BLaER1 treated with 17β-estradiol and CSF1 and Interleukin-3, amounts not matched to agents 10 nM and 100 nM (cell line): ENCODE measurements at regions not wholly inside any gene's neighbourhood (a gene's known extent, or its start where the extent isn't known, plus 50 kb on each side); places are given as distances from the start of the nearest gene placed in this dataset.
A peak's percentile ranks its signal among the peaks of the same experiment; 100 is the strongest.
"Not testable (repeated sequence)": the region's sequence is repeated elsewhere in the genome, so short reads cannot be mapped to it uniquely, and the experiment has no call there.

Source experiments
- H3K27ac ChIP-seq, 11 experiments: shearing (Covaris generic); formaldehyde crosslinking; 2 replicates each; pipeline ENCODE4 v1.8.1; 2022
- H3K27me3 ChIP-seq, 11 experiments: shearing (Covaris generic); formaldehyde crosslinking; 2 replicates each; pipeline ENCODE4 v1.8.1; 2022
- H3K36me3 ChIP-seq, 11 experiments: shearing (Covaris generic); formaldehyde crosslinking; 2 replicates each; pipeline ENCODE4 v1.8.1; 2022
- H3K4me1 ChIP-seq, 10 experiments: shearing (Covaris generic); formaldehyde crosslinking; 2 replicates each; pipeline ENCODE4 v1.8.1; 2022
- H3K4me2 ChIP-seq, 11 experiments: shearing (Covaris generic); formaldehyde crosslinking; 2 replicates each; pipeline ENCODE4 v1.8.1; 2022
- H3K4me3 ChIP-seq, 10 experiments: shearing (Covaris generic); formaldehyde crosslinking; 2 replicates each; pipeline ENCODE4 v1.8.1; 2022
- H3K9ac ChIP-seq, 11 experiments: shearing (Covaris generic); formaldehyde crosslinking; 2 replicates each; pipeline ENCODE4 v1.8.1; 2022
- H3K9me3 ChIP-seq, 11 experiments: shearing (Covaris generic); formaldehyde crosslinking; replicated peaks in 1 of 11; 2 replicates each; pipeline ENCODE4 v1.8.1; 2022
- H4K20me1 ChIP-seq, 11 experiments: shearing (Covaris generic); formaldehyde crosslinking; 2 replicates each; pipeline ENCODE4 v1.8.1; 2022
- Cebpa-rat ChIP-seq, 11 experiments: shearing (Covaris generic); IDR thresholded peaks; 2 replicates each; pipeline ENCODE4 v1.8.1; 2022

DNA sequence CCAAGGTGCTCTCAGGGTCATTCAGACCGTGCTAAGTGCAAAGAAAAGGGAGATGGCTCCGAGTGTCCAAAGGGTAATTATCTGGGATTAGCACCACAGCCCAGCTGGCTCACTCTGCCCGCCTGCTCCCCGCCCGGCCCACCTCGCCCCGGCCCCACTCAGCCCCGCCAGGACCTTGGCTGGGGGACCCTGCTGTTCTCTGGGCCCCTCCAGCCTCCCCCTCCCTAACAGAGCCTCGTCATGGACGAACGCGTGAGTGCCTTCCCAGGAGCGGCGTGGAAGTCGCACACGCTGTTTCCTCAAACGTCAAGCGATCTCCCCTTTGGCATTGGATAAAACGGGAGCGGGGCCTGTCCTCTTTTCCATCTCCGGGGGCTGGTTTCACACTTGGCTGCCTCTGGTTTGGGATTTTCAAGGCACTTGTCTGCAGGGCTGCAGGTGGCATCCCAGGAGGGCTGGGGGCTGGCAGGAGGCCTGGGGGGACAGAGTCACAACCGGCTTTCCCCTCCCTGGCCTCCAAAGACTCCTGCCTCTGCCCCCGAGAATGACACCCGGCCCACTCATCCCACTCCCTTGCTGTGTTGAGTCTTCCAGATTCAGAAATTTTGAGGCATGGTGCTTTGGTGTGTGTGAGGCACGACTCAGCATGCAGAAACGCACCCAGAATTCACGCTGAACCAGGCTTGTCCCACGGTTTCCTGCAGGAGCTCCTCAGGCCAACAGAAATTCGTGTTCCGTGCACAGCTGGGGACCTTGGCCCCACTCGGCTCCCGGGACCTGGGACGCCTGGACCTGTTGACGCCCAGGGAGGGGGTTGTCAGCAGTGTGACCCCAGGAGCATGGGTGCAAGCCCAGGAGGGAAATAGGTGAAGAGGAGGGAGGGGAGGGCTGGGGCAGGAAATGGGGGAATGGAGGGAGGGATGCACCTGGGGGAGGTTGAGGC lies 110.0 kb downstream of the PDGFA start:
- no peaks in the 10 kb centered on the region for H3K36me3 ChIP-seq
- peak overlapping the region; percentile 22 to 96 (median 87); a peak in 21 of 22 replicates for H3K4me2 ChIP-seq
- TF ChIP-seq Cebpa-rat (IDR thresholded peaks at IDR 0.05): no peak
- 0 out of 22 replicates have a peak overlapping the region, but pooled peaks of 2 of the 11 experiments have one; percentile 14 to 30 for H3K27ac ChIP-seq
- H3K9ac ChIP-seq: peak overlapping the region in 4 of 11 experiments; percentile 12 to 50 (median 32); a peak in 5 of 22 replicates
- H3K4me3 ChIP-seq: no peak overlapping the region; a peak in 2 of 20 replicates
- H4K20me1 ChIP-seq: peaks cover 0 to 11% (median 0%) of the 10 kb centered on the region in 11 experiments; a peak in 4 of 22 replicates
- peaks cover 38 to 84% (median 78%) of the 10 kb centered on the region in 10 experiments for H3K4me1 ChIP-seq
- H3K27me3 ChIP-seq: peaks cover 0 to 43% (median 0%) of the 10 kb centered on the region in 11 experiments; a peak in 9 of 22 replicates
- no peaks in the 10 kb centered on the region for H3K9me3 ChIP-seq

GRCh38 chr7:410395-410910 lies 109.2 kb downstream of the PDGFA start:
- no peak overlapping the region for H3K27ac ChIP-seq
- H3K9ac ChIP-seq: no peak overlapping the region
- peaks cover 0 to 11% (median 0%) of the 10 kb centered on the region in 11 experiments; a peak in 4 of 22 replicates for H4K20me1 ChIP-seq
- H3K27me3 ChIP-seq: peaks cover 0 to 36% (median 0%) of the 10 kb centered on the region in 11 experiments; a peak in 9 of 22 replicates
- H3K4me2 ChIP-seq: peak overlapping the region in 9 of 11 experiments; percentile 39 to 96 (median 88); a peak in 17 of 22 replicates
- H3K36me3 ChIP-seq: no peaks in the 10 kb centered on the region
- no peak for TF ChIP-seq Cebpa-rat (IDR thresholded peaks at IDR 0.05)
- no peaks in the 10 kb centered on the region for H3K9me3 ChIP-seq
- peaks cover 33 to 80% (median 70%) of the 10 kb centered on the region in 10 experiments for H3K4me1 ChIP-seq
- H3K4me3 ChIP-seq: no peak overlapping the region

DNA sequence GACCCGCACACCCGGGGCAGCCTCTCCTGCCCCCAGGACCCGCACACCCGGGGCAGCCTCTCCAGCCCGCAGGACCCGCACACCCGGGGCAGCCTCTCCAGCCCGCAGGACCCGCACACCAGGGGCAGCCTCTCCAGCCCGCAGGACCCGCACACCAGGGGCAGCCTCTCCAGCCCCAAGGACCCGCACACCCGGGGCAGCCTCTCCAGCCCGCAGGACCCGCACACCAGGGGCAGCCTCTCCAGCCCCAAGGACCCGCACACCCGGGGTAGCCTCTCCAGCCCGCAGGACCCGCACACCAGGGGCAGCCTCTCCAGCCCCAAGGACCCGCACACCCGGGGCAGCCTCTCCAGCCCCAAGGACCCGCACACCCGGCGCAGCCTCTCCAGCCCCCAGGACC lies 108.5 kb downstream of the PDGFA start:
- peaks cover 0 to 11% (median 0%) of the 10 kb centered on the region in 11 experiments; a peak in 4 of 22 replicates for H4K20me1 ChIP-seq
- not testable (repeated sequence) for H3K9me3 ChIP-seq, H3K27ac ChIP-seq, H3K9ac ChIP-seq, H3K36me3 ChIP-seq, H3K4me3 ChIP-seq
- H3K4me2 ChIP-seq: peak overlapping the region in 2 of 11 experiments; percentile 93 to 94; a peak in 2 of 22 replicates
- peaks cover 0 to 36% (median 0%) of the 10 kb centered on the region in 11 experiments; a peak in 9 of 22 replicates for H3K27me3 ChIP-seq
- peaks cover 26 to 73% (median 63%) of the 10 kb centered on the region in 10 experiments for H3K4me1 ChIP-seq

- H3K4me3 ChIP-seq: no peak overlapping the region
- H3K4me1 ChIP-seq: peaks cover 22 to 66% (median 56%) of the 10 kb centered on the region in 10 experiments
- H3K27me3 ChIP-seq: peaks cover 0 to 36% (median 0%) of the 10 kb centered on the region in 11 experiments; a peak in 9 of 22 replicates
- peak overlapping the region; percentile 3 to 86 (median 75); a peak in 21 of 22 replicates for H3K4me2 ChIP-seq
- H3K9me3 ChIP-seq: peaks cover under 1 to 10% (median 4%) of the 10 kb centered on the region in 11 experiments; a peak in 20 of 22 replicates
- peak overlapping the region in 1 of 11 experiments; percentile 39; a peak in 1 of 22 replicates for H3K9ac ChIP-seq
- H3K27ac ChIP-seq: peak overlapping the region in 3 of 11 experiments; percentile 31 to 57 (median 35); a peak in 2 of 22 replicates
- no peak for TF ChIP-seq Cebpa-rat (IDR thresholded peaks at IDR 0.05)
- no peaks in the 10 kb centered on the region for H3K36me3 ChIP-seq
- H4K20me1 ChIP-seq: peaks cover 0 to 11% (median 0%) of the 10 kb centered on the region in 11 experiments; a peak in 4 of 22 replicates
Measured at GRCh38 chr7:411677-412312, 107.9 kb downstream of the PDGFA start.

- peak overlapping the region in 3 of 11 experiments; percentile 31 to 57 (median 35); a peak in 3 of 22 replicates for H3K27ac ChIP-seq
- no peak for TF ChIP-seq Cebpa-rat (IDR thresholded peaks at IDR 0.05)
- peaks cover 19 to 61% (median 51%) of the 10 kb centered on the region in 10 experiments; a peak in 19 of 20 replicates for H3K4me1 ChIP-seq
- H3K4me3 ChIP-seq: no peak overlapping the region
- H3K9ac ChIP-seq: peak overlapping the region in 1 of 11 experiments; percentile 39; a peak in 1 of 22 replicates
- peaks cover 0 to 11% (median 0%) of the 10 kb centered on the region in 11 experiments; a peak in 4 of 22 replicates for H4K20me1 ChIP-seq
- peaks cover 0 to 36% (median 0%) of the 10 kb centered on the region in 11 experiments; a peak in 9 of 22 replicates for H3K27me3 ChIP-seq
- peak overlapping the region; percentile 3 to 86 (median 75); a peak in 21 of 22 replicates for H3K4me2 ChIP-seq
- no peaks in the 10 kb centered on the region; a peak in 1 of 22 replicates for H3K36me3 ChIP-seq
- H3K9me3 ChIP-seq: peaks cover 6 to 15% (median 10%) of the 10 kb centered on the region in 11 experiments
Measured at GRCh38 chr7:412313-412710, 107.3 kb downstream of the PDGFA start.

- no peak for TF ChIP-seq Cebpa-rat (IDR thresholded peaks at IDR 0.05)
- Histone ChIP-seq H3K9me3 (peaks cover 20 to 33% (median 27%) of the 10 kb centered on the region in 11 experiments), H3K4me1 (peaks cover 7 to 36% (median 28%) of the 10 kb centered on the region in 10 experiments; a peak in 18 of 20 replicates), H3K27me3 (peaks cover 0 to 21% (median 0%) of the 10 kb centered on the region in 11 experiments; a peak in 9 of 22 replicates), H4K20me1 (peaks cover 0 to 8% (median 0%) of the 10 kb centered on the region in 11 experiments; a peak in 2 of 22 replicates), H3K9ac (no peak overlapping the region), H3K36me3 (peaks cover 0 to 5% (median 0%) of the 10 kb centered on the region in 11 experiments; a peak in 1 of 22 replicates), H3K4me3 (no peak overlapping the region), H3K4me2 (no peak overlapping the region), H3K27ac (peak overlapping the region in 1 of 11 experiments; percentile 9; a peak in 2 of 22 replicates)
Measured at GRCh38 chr7:414681-415560, 104.7 kb downstream of the PDGFA start.

- Histone ChIP-seq H3K4me2 (no peak overlapping the region), H3K9ac (no peak overlapping the region), H3K27me3 (peaks cover 0 to 12% (median 0%) of the 10 kb centered on the region in 11 experiments; a peak in 4 of 22 replicates), H3K9me3 (peaks cover 20 to 33% (median 27%) of the 10 kb centered on the region in 11 experiments), H3K36me3 (peaks cover 0 to 5% (median 0%) of the 10 kb centered on the region in 11 experiments; a peak in 1 of 22 replicates), H4K20me1 (no peaks in the 10 kb centered on the region; a peak in 1 of 22 replicates), H3K4me3 (no peak overlapping the region), H3K27ac (no peak overlapping the region), H3K4me1 (peaks cover 6 to 26% (median 19%) of the 10 kb centered on the region in 10 experiments; a peak in 18 of 20 replicates)
- TF ChIP-seq Cebpa-rat (IDR thresholded peaks at IDR 0.05): no peak
Measured at GRCh38 chr7:415646-416525, 103.8 kb downstream of the PDGFA start.
